ENCODE measurements at regions not wholly inside any gene's neighbourhood (a gene's known extent, or its start where the extent isn't known, plus 50 kb on each side); places are given as distances from the start of the nearest gene placed in this dataset.

DNA sequence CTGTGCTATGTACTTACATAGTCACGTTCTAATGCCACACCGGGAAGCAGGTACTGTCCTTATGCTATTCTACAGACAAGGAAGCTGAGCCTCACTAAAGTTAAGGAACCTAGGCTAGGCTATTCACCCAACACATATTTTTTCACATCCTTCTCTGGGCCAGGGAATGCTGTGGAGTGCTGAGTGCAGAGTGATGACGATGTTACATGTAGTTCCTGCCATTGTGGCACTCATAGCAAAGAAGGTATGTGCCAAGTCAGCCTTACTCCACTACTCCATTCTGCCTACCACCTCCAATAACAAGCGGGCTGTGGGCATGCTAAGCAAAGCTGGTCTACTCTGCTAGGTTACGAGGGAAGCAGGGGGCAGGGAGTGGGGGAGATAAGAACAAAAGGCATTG, 69.8 kb upstream of the SLC25A26 start:
- Histone ChIP-seq H3K36me3 (ENCODE audit: control insufficient read depth in 1 of 2, insufficient read depth in 2 of 2, low read length in 2 of 2) (no peaks in the 10 kb centered on the region), H3K4ac (ENCODE audit: low read depth, low read length) (no peak overlapping the region), H2AFZ (ENCODE audit: insufficient read depth, low read length, poor library complexity) (no peak overlapping the region), H3K4me1 (ENCODE audit: control insufficient read depth in 1 of 2, insufficient read depth in 2 of 2, low read length in 2 of 2) (peaks cover 0 to 2% of the 10 kb centered on the region in 2 experiments), H2BK120ac (ENCODE audit: insufficient read depth, low read length, poor library complexity) (no peak overlapping the region), H2BK5ac (ENCODE audit: low read depth, low read length, poor library complexity) (no peak overlapping the region), H3K79me1 (ENCODE audit: low read length) (no peaks in the 10 kb centered on the region), H3K9me3 (ENCODE audit: insufficient read depth, low read depth, low read length) (no peaks in the 10 kb centered on the region), H4K91ac (ENCODE audit: low read depth, low read length) (no peak overlapping the region), H3K79me2 (ENCODE audit: control insufficient read depth, insufficient read depth, low read length, poor library complexity) (no peaks in the 10 kb centered on the region), H2BK12ac (ENCODE audit: low read length) (no peak overlapping the region), H3K4me3 (ENCODE audit: low read depth, low read length) (no peak overlapping the region), H4K12ac (ENCODE audit: low read depth, low read length) (no peak overlapping the region), H3K4me2 (ENCODE audit: low read length) (no peak overlapping the region), H3K14ac (ENCODE audit: low read length) (no peak overlapping the region), H3K9ac (ENCODE audit: low read length) (no peak overlapping the region), H3K27ac (ENCODE audit: low read depth, low read length) (no peak overlapping the region), H3K23ac (ENCODE audit: low read length) (no peak overlapping the region), H2AK5ac (ENCODE audit: low read length) (no peak overlapping the region), H4K8ac (ENCODE audit: low read depth, low read length) (no peak overlapping the region), H3K27me3 (ENCODE audit: insufficient read depth, low read length) (no peaks in the 10 kb centered on the region), H3K18ac (ENCODE audit: low read length) (no peak overlapping the region)
- no CpG with 5 or more reads among the region's 5 CpGs for WGBS (ENCODE audit: extremely low coverage, insufficient coverage, insufficient read length)
- no peak for DNase-seq

DNA sequence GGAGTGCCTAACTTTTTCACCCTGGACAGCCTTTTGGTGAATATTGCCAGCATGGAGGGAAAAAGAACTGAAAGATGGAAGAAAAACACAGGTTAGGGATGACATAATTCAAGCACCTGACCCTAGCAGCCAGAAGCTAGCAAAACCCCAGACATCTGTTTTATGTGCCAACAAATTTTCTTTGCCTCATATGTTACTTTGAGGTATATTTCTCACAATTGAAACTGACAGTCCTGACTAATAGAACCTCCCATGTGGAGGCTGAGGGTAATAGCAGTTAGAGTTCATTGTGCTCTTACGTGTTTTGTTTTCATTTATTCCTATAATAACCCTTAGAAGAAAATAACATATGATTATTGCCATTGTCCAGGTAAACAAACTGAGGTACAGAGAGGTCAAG, 71.5 kb upstream of the SLC25A26 start:
- no peak overlapping the region for H3K4ac ChIP-seq (ENCODE audit: low read depth, low read length)
- H3K79me2 ChIP-seq (ENCODE audit: control insufficient read depth, insufficient read depth, low read length, poor library complexity) = no peaks in the 10 kb centered on the region
- H3K27ac ChIP-seq (ENCODE audit: low read depth, low read length) = no peak overlapping the region
- no peaks in the 10 kb centered on the region for H3K9me3 ChIP-seq (ENCODE audit: insufficient read depth, low read depth, low read length)
- no peaks in the 10 kb centered on the region for H3K27me3 ChIP-seq (ENCODE audit: insufficient read depth, low read length)
- H3K79me1 ChIP-seq (ENCODE audit: low read length) = no peaks in the 10 kb centered on the region
- H2AFZ ChIP-seq (ENCODE audit: insufficient read depth, low read length, poor library complexity) = no peak overlapping the region
- no peak overlapping the region for H3K4me3 ChIP-seq (ENCODE audit: low read depth, low read length)
- H4K91ac ChIP-seq (ENCODE audit: low read depth, low read length) = no peak overlapping the region
- H2BK12ac ChIP-seq (ENCODE audit: low read length) = no peak overlapping the region
- H2AK5ac ChIP-seq (ENCODE audit: low read length) = no peak overlapping the region
- no peaks in the 10 kb centered on the region for H3K36me3 ChIP-seq (ENCODE audit: control insufficient read depth in 1 of 2, insufficient read depth in 2 of 2, low read length in 2 of 2)
- WGBS (ENCODE audit: extremely low coverage, insufficient coverage, insufficient read length) = no CpG with 5 or more reads among the region's 1 CpG
- H3K9ac ChIP-seq (ENCODE audit: low read length) = no peak overlapping the region
- no peak overlapping the region for H3K4me2 ChIP-seq (ENCODE audit: low read length)
- H2BK5ac ChIP-seq (ENCODE audit: low read depth, low read length, poor library complexity) = no peak overlapping the region
- no peak overlapping the region for H3K14ac ChIP-seq (ENCODE audit: low read length)
- H3K18ac ChIP-seq (ENCODE audit: low read length) = no peak overlapping the region
- no peak overlapping the region for H4K8ac ChIP-seq (ENCODE audit: low read depth, low read length)
- no peak overlapping the region for H2BK120ac ChIP-seq (ENCODE audit: insufficient read depth, low read length, poor library complexity)
- H3K4me1 ChIP-seq (ENCODE audit: control insufficient read depth in 1 of 2, insufficient read depth in 2 of 2, low read length in 2 of 2) = peaks cover 0 to 2% of the 10 kb centered on the region in 2 experiments
- no peak for DNase-seq
- no peak overlapping the region for H3K23ac ChIP-seq (ENCODE audit: low read length)
- H4K12ac ChIP-seq (ENCODE audit: low read depth, low read length) = no peak overlapping the region

DNA sequence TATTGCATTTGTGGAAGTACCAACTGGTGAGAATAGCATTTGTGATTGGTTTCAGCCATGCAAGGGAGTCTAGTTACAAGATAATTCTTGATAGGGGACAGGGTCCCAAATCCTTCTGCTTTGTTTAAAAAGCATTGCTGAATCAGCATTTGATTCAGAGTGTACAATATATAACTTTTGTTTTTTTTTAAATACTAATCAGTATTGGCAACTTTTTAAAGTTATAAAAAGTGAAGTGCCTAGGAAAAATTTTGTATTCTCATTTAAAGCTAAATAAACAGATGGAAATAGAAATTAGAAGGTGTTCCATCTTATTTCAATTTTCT, 75.4 kb upstream of the SLC25A26 start:
- Histone ChIP-seq H3K23ac (ENCODE audit: low read length) (no peak overlapping the region), H3K27me3 (ENCODE audit: insufficient read depth, low read length) (no peaks in the 10 kb centered on the region), H3K4ac (ENCODE audit: low read depth, low read length) (no peak overlapping the region), H3K4me1 (ENCODE audit: control insufficient read depth in 1 of 2, insufficient read depth in 2 of 2, low read length in 2 of 2) (no peaks in the 10 kb centered on the region), H4K12ac (ENCODE audit: low read depth, low read length) (no peak overlapping the region), H2BK5ac (ENCODE audit: low read depth, low read length, poor library complexity) (no peak overlapping the region), H2BK120ac (ENCODE audit: insufficient read depth, low read length, poor library complexity) (no peak overlapping the region), H4K8ac (ENCODE audit: low read depth, low read length) (no peak overlapping the region), H2AFZ (ENCODE audit: insufficient read depth, low read length, poor library complexity) (no peak overlapping the region), H3K9ac (ENCODE audit: low read length) (no peak overlapping the region), H4K91ac (ENCODE audit: low read depth, low read length) (no peak overlapping the region), H2BK12ac (ENCODE audit: low read length) (no peak overlapping the region), H3K79me1 (ENCODE audit: low read length) (no peaks in the 10 kb centered on the region), H3K4me2 (ENCODE audit: low read length) (no peak overlapping the region), H3K4me3 (ENCODE audit: low read depth, low read length) (no peak overlapping the region), H3K27ac (ENCODE audit: low read depth, low read length) (no peak overlapping the region), H3K36me3 (ENCODE audit: control insufficient read depth in 1 of 2, insufficient read depth in 2 of 2, low read length in 2 of 2) (no peaks in the 10 kb centered on the region), H3K9me3 (ENCODE audit: insufficient read depth, low read depth, low read length) (no peaks in the 10 kb centered on the region), H2AK5ac (ENCODE audit: low read length) (no peak overlapping the region), H3K14ac (ENCODE audit: low read length) (no peak overlapping the region), H3K18ac (ENCODE audit: low read length) (no peak overlapping the region), H3K79me2 (ENCODE audit: control insufficient read depth, insufficient read depth, low read length, poor library complexity) (no peaks in the 10 kb centered on the region)
- DNase-seq = no peak

DNA sequence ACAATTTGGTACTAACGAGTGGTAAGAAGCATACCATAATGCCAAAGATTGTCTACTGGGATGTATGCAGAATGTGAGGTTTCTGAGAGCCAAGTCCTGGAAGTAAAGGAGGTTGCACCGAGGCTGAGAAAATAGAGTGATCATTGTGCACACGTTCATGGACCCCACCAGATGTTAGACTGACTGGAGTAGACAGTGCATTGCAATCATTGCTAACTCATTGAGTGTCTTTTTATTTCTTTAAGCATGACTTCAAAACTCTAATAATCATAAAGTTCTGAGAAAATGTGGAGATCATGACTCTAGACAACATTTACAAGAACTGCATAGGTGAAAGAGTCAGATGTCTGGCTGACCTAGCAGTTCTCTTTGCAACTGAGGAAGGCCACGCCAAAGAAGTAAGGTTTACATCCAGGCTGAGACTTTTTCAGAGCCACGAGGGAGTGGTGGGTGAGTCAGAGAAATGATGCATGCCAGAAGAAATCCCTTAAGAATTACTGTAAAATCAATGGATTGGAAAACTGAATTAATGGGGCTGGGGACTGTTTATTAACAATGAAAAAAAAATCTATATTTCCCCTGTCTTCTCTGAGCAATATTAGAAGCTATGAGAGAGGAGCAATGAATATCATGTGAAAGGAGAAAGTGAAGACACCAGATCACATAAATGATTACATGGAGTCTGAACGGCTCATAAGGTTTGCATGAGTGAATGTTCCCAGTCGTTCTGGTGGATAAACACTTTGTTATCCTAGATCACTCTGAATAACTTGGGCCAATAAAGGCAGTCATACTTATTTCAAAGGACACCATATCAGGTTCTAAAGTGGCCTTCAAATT, 76.0 kb upstream of the SLC25A26 start:
- H3K23ac ChIP-seq (ENCODE audit: low read length) = no peak overlapping the region
- H3K79me2 ChIP-seq (ENCODE audit: control insufficient read depth, insufficient read depth, low read length, poor library complexity) = no peaks in the 10 kb centered on the region
- H2AFZ ChIP-seq (ENCODE audit: insufficient read depth, low read length, poor library complexity) = no peak overlapping the region
- no peak overlapping the region for H3K4me2 ChIP-seq (ENCODE audit: low read length)
- no peak overlapping the region for H3K14ac ChIP-seq (ENCODE audit: low read length)
- WGBS (ENCODE audit: extremely low coverage, insufficient coverage, insufficient read length) = no CpG with 5 or more reads among the region's 7 CpGs
- no peak overlapping the region for H2BK120ac ChIP-seq (ENCODE audit: insufficient read depth, low read length, poor library complexity)
- H3K9ac ChIP-seq (ENCODE audit: low read length) = no peak overlapping the region
- no peak overlapping the region for H2AK5ac ChIP-seq (ENCODE audit: low read length)
- H4K8ac ChIP-seq (ENCODE audit: low read depth, low read length) = no peak overlapping the region
- H3K4ac ChIP-seq (ENCODE audit: low read depth, low read length) = no peak overlapping the region
- H3K9me3 ChIP-seq (ENCODE audit: insufficient read depth, low read depth, low read length) = no peaks in the 10 kb centered on the region
- H3K79me1 ChIP-seq (ENCODE audit: low read length) = no peaks in the 10 kb centered on the region
- H4K91ac ChIP-seq (ENCODE audit: low read depth, low read length) = no peak overlapping the region
- H2BK5ac ChIP-seq (ENCODE audit: low read depth, low read length, poor library complexity) = no peak overlapping the region
- no peaks in the 10 kb centered on the region for H3K36me3 ChIP-seq (ENCODE audit: control insufficient read depth in 1 of 2, insufficient read depth in 2 of 2, low read length in 2 of 2)
- no peaks in the 10 kb centered on the region for H3K4me1 ChIP-seq (ENCODE audit: control insufficient read depth in 1 of 2, insufficient read depth in 2 of 2, low read length in 2 of 2)
- H3K27me3 ChIP-seq (ENCODE audit: insufficient read depth, low read length) = no peaks in the 10 kb centered on the region
- no peak for DNase-seq
- H2BK12ac ChIP-seq (ENCODE audit: low read length) = no peak overlapping the region
- H3K18ac ChIP-seq (ENCODE audit: low read length) = no peak overlapping the region
- no peak overlapping the region for H3K4me3 ChIP-seq (ENCODE audit: low read depth, low read length)
- no peak overlapping the region for H3K27ac ChIP-seq (ENCODE audit: low read depth, low read length)
- H4K12ac ChIP-seq (ENCODE audit: low read depth, low read length) = no peak overlapping the region

Data from trophoblast cell (in vitro differentiated cells and primary cell).